H1 (cell line): ENCODE measurements at regions not wholly inside any gene's neighbourhood (a gene's known extent, or its start where the extent isn't known, plus 50 kb on each side); places are given as distances from the start of the nearest gene placed in this dataset.

Experiments used
- BRCA1 ChIP-seq: IDR thresholded peaks from 2 replicates; pipeline ENCODE4 v1.6.1; 2012; ENCODE audit warnings: low read depth, low read length, improper control_type of control experiment
- EGR1 ChIP-seq: IDR thresholded peaks from 2 replicates; pipeline ENCODE4 v1.6.1; 2011; ENCODE audit warnings: low read depth, low read length, borderline replicate concordance
- FOSL1 ChIP-seq: IDR thresholded peaks from 2 replicates; pipeline ENCODE4 v1.6.1; 2011; ENCODE audit warnings: mild to moderate bottlenecking, low read depth, low read length, moderate library complexity; ENCODE audit not compliant: insufficient read depth
- JUND ChIP-seq: IDR thresholded peaks from 2 replicates; pipeline ENCODE4 v1.6.1; 2011; ENCODE audit warnings: mild to moderate bottlenecking, improper control_type of control experiment, low read length
- NANOG ChIP-seq: IDR thresholded peaks from 2 replicates; pipeline ENCODE4 v1.6.1; 2011; ENCODE audit warnings: low read length, low read depth, mild to moderate bottlenecking, inconsistent platforms; ENCODE audit not compliant: insufficient read depth, poor library complexity, severe bottlenecking
- POLR2AphosphoS5 ChIP-seq: IDR thresholded peaks from 2 replicates; pipeline ENCODE4 v1.6.1; 2011; ENCODE audit warnings: low read depth, low read length
- RXRA ChIP-seq: IDR thresholded peaks from 2 replicates; pipeline ENCODE4 v1.6.1; 2011; ENCODE audit warnings: low read depth, mild to moderate bottlenecking, low read length, moderate library complexity; ENCODE audit not compliant: insufficient read depth
- SRF ChIP-seq: IDR thresholded peaks from 2 replicates; pipeline ENCODE4 v1.6.1; 2011; ENCODE audit warnings: mild to moderate bottlenecking, low read depth, low read length, moderate library complexity

GRCh38 chr9:108016446-108016845 lies 526.9 kb upstream of the KLF4 start (continued):
- TF ChIP-seq POLR2AphosphoS5 (no peak), JUND (no peak), NANOG (no peak), SRF (no peak), RXRA (no peak), EGR1 (no peak), FOSL1 (no peak), BRCA1 (no peak)
